Fibroblast of the aortic adventitia (primary cell): ENCODE measurements at regions not wholly inside any gene's neighbourhood (a gene's known extent, or its start where the extent isn't known, plus 50 kb on each side); places are given as distances from the start of the nearest gene placed in this dataset.
A peak's percentile ranks its signal among the peaks of the same experiment; 100 is the strongest.
"Not testable (repeated sequence)": the region's sequence is repeated elsewhere in the genome, so short reads cannot be mapped to it uniquely, and the experiment has no call there.

Experiments
- DNase-seq: peaks from one replicate; pipeline ENCODE4 v3.0.0-alpha.2; 2010; ENCODE audit warnings: low read depth
- H3K4me3 ChIP-seq: 2 replicates; pipeline ENCODE4 v1.5.1; 2011; ENCODE audit warnings: low read depth, mild to moderate bottlenecking, control low read depth, low read length, moderate library complexity
- CTCF ChIP-seq: IDR thresholded peaks from 2 replicates; pipeline ENCODE4 v1.5.1; 2011; ENCODE audit warnings: mild to moderate bottlenecking, low read length, control low read depth, inconsistent platforms; ENCODE audit not compliant: insufficient read depth

DNA sequence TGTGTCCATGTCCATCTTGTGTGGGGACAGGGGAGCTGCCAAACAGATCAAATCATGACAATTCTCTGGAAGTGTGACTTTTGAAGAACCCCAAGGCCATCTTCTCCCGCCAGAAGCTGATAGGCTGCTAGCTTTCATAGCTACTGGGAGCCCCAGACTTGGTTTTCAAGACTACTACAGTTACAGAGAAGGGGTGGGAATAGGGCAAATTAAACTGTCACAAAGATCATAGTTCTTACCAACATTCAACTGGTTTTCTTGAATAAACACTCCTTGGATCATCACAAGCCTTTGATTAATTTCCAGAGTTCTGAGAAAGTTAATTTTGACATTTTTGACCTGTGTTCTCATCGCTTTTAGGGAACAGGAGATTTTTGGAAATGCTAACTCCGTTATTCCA is 67.8 kb upstream of the FARP1 start:
- H3K4me3 ChIP-seq = no peak overlapping the region
- TF ChIP-seq CTCF = no peak
- DNase-seq = no peak

GRCh38 chr13:98076309-98076708 is 66.6 kb upstream of the FARP1 start:
- H3K4me3 ChIP-seq, DNase-seq: not testable (repeated sequence)

DNA sequence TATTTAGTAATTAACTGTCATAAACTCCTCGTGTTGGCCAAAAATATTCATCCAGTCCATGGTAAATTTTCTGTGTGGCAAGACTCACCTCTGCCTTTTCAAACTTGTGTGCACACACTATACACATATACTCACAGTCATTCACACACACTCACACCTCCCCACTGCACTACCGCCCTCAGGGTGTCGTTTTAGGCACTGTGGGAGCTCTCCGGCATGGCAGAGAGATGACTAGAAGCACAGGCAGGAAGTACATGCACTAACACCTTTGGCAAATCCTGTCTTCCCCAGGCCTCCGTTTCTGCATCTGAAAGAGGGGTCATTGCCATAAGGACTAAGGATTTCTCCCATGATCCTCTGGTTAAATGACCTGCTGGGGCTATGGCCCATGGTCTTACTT is 62.6 kb upstream of the FARP1 start:
- DNase-seq = no peak
- no peak overlapping the region for H3K4me3 ChIP-seq
- TF ChIP-seq CTCF = no peak

- no peak for TF ChIP-seq CTCF
- no peak overlapping the region for H3K4me3 ChIP-seq
- DNase-seq = peak; percentile 91
Observed at GRCh38 chr13:98083507-98083906, 59.4 kb upstream of the FARP1 start.

GRCh38 chr13:98083936-98084335 is 59.0 kb upstream of the FARP1 start:
- DNase-seq = peak; percentile 11
- TF ChIP-seq CTCF = no peak

GRCh38 chr13:98089246-98089645 is 53.6 kb upstream of the FARP1 start:
- no peak for TF ChIP-seq CTCF
- H3K4me3 ChIP-seq = no peak overlapping the region
- DNase-seq = peak; percentile 69

More at GRCh38 chr13:98083936-98084335, 59.0 kb upstream of the FARP1 start:
- no peak overlapping the region for H3K4me3 ChIP-seq

DNA sequence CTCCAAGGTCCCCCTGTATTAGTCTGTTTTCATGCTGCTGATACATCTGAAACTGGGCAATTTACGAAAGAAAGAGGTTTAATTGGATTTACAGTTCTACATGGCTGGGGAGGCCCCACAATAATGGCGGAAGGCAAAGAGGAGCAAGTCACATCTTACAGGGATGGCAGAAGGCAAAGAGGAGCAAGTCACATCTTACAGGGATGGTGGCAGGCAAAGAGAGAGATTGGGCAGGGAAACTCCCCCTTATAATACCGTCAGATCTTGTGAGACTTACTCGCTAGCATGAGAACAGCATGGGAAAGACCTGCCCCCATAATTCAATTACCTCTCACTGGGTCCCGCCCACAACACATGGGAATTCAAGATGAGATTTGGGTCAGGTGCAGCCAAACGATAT is 50.0 kb upstream of the FARP1 start:
- H3K4me3 ChIP-seq = no peak overlapping the region
- no peak for TF ChIP-seq CTCF
- no peak for DNase-seq
